Peyer's patch (tissue), 4 donors: ENCODE measurements at regions not wholly inside any gene's neighbourhood (a gene's known extent, or its start where the extent isn't known, plus 50 kb on each side); places are given as distances from the start of the nearest gene placed in this dataset.

Experiments used
- CTCF ChIP-seq, 6 experiments: fragments of 450-650 bp in 4 of 6; fragments of 200-600 bp in 2 of 6; sonication (generic) in 1 of 6; IDR thresholded peaks; one replicate each; pipeline ENCODE4 v1.5.1; 2017 to 2019; ENCODE audit warnings: antibody characterized with exemption in 6 of 6, mild to moderate bottlenecking in 3 of 6, moderate library complexity in 1 of 6
- POLR2A ChIP-seq, 2 donors: fragments of 450-650 bp; IDR thresholded peaks; one replicate each; pipeline ENCODE4 v1.5.1; 2017; ENCODE audit warnings: antibody characterized with exemption in 2 of 2, mild to moderate bottlenecking in 2 of 2, moderate library complexity in 2 of 2

- TF ChIP-seq CTCF (IDR thresholded peaks at IDR 0.05), result no peak
- no peak for TF ChIP-seq POLR2A (IDR thresholded peaks at IDR 0.05)
Observed at GRCh38 chr1:197850918-197851317, 51.5 kb upstream of the C1orf53 start.
